HCT116 (cell line): ENCODE measurements at regions not wholly inside any gene's neighbourhood (a gene's known extent, or its start where the extent isn't known, plus 50 kb on each side); places are given as distances from the start of the nearest gene placed in this dataset.

ENCODE experiments used
- ATAC-seq: fragments of 200-7000 bp; cut with Tn5 transposase; 2 replicates; pipeline ENCODE4 v1.9.1; 2020; ENCODE audit warnings: mild to moderate bottlenecking, moderate library complexity
- BruUV-seq: library from RNA; stranded (reverse); fragments of 400-500 nt; replicated peaks from 2 replicates; lab custom pipeline; 2021; lab: Mats Ljungman, UMichigan
- CTCF ChIA-PET: fragments of 300-600 bp; sonication (Branson Sonifier 250); formaldehyde crosslinking; loops from one replicate; lab custom pipeline; 2021; ENCODE audit warnings: antibody characterized with exemption; lab: Charles Lee
- POLR2A ChIA-PET: fragments of 300-600, 350-600 bp; sonication (Branson Sonifier 250); formaldehyde crosslinking; loops from one replicate; lab custom pipeline; 2021; ENCODE audit warnings: antibody characterized with exemption; lab: Charles Lee
- RAD21 ChIA-PET, 2 experiments: fragments of 300-600 bp; sonication (Branson Sonifier 250); formaldehyde crosslinking; loops; one replicate each; lab custom pipeline; 2023; ENCODE audit warnings: low total read pairs in 2 of 2; ENCODE audit not compliant: uncharacterized antibody in 2 of 2, unreplicated experiment in 2 of 2, low non-redundant PET in 1 of 2; lab: Charles Lee
- DNase-seq: peaks from one replicate; pipeline ENCODE4 v3.0.0-alpha.2; 2010; ENCODE audit warnings: low read depth, low spot score
- H2AFZ ChIP-seq: fragments of 200-600 bp; shearing (Covaris generic), sonication (generic); 2 replicates; pipeline ENCODE4 v1.6.1; 2017; ENCODE audit warnings: low read depth, mixed run types, mixed read lengths, antibody characterized with exemption, low read length; ENCODE audit not compliant: poor library complexity, severe bottlenecking
- H3K27ac ChIP-seq: 2 replicates; pipeline ENCODE4 v1.5.1; 2012; ENCODE audit warnings: low read depth, low read length
- H3K27me3 ChIP-seq: fragments of 200-600 bp; sonication (generic); 2 replicates; pipeline ENCODE4 v1.6.1; 2016; ENCODE audit warnings: mixed run types, low read length, mixed read lengths; ENCODE audit not compliant: insufficient read depth
- H3K36me3 ChIP-seq, 2 experiments: fragments of 200-500 bp in 1 of 2; fragments of 200-600 bp in 1 of 2; sonication (Bioruptor generic) in 1 of 2; sonication (generic) in 1 of 2; 2 replicates each; pipeline versions ENCODE4 v1.5.1 to v1.6.1; 2014 to 2016; ENCODE audit warnings: low read length in 2 of 2, inconsistent platforms in 1 of 2, mixed read lengths in 1 of 2, mixed run types in 1 of 2; ENCODE audit not compliant: insufficient read depth in 2 of 2, control insufficient read depth in 1 of 2
- H3K4me1 ChIP-seq, 2 experiments: fragments of 200-600 bp in 1 of 2; sonication (generic) in 1 of 2; 2 replicates each; pipeline versions ENCODE4 v1.5.1 to v1.6.1; 2012 to 2017; ENCODE audit warnings: low read length in 2 of 2, inconsistent platforms in 1 of 2, mild to moderate bottlenecking in 1 of 2, mixed read lengths in 1 of 2, mixed run types in 1 of 2, moderate library complexity in 1 of 2; ENCODE audit not compliant: insufficient read depth in 2 of 2, control insufficient read depth in 1 of 2
- H3K4me2 ChIP-seq: fragments of 200-600 bp; sonication (generic); 2 replicates; pipeline ENCODE4 v1.6.1; 2017; ENCODE audit warnings: mixed run types, low read length, mixed read lengths
- H3K4me3 ChIP-seq, 2 experiments: fragments of 200-600 bp in 1 of 2; sonication (generic) in 1 of 2; replicated peaks in 1 of 2; 2 replicates each; pipeline ENCODE4 v1.5.1; 2011 to 2016; ENCODE audit warnings: low read length in 2 of 2, control low read depth in 1 of 2, low read depth in 1 of 2, mild to moderate bottlenecking in 1 of 2, mixed read lengths in 1 of 2, mixed run types in 1 of 2
- H3K79me2 ChIP-seq: fragments of 200-600 bp; sonication (generic); 2 replicates; pipeline ENCODE4 v1.6.1; 2017; ENCODE audit warnings: mild to moderate bottlenecking, mixed run types, low read length, moderate library complexity, mixed read lengths; ENCODE audit not compliant: insufficient read depth
- H3K9ac ChIP-seq: fragments of 200-600 bp; sonication (generic); 2 replicates; pipeline ENCODE4 v1.6.1; 2016; ENCODE audit warnings: low read length, mixed read lengths
- H3K9me2 ChIP-seq: fragments of 200-600 bp; sonication (generic), shearing (Covaris generic); 2 replicates; pipeline ENCODE4 v1.6.1; 2017; ENCODE audit warnings: mixed run types, mild to moderate bottlenecking, moderate library complexity; ENCODE audit not compliant: insufficient read depth
- H3K9me3 ChIP-seq, 2 experiments: fragments of 200-500 bp in 1 of 2; fragments of 200-600 bp in 1 of 2; sonication (Bioruptor generic) in 1 of 2; sonication (generic) in 1 of 2; 2 replicates each; pipeline ENCODE4 v1.6.1; 2014 to 2017; ENCODE audit warnings: low read length in 2 of 2, mixed read lengths in 2 of 2, inconsistent platforms in 1 of 2, low read depth in 1 of 2, mild to moderate bottlenecking in 1 of 2, mixed run types in 1 of 2, moderate library complexity in 1 of 2; ENCODE audit not compliant: control insufficient read depth in 1 of 2, insufficient read depth in 1 of 2
- H4K20me1 ChIP-seq: fragments of 200-600 bp; sonication (generic), shearing (Covaris generic); 2 replicates; pipeline ENCODE4 v1.6.1; 2017; ENCODE audit warnings: mixed run types, mild to moderate bottlenecking, moderate library complexity; ENCODE audit not compliant: insufficient read depth
- ELF1 ChIP-seq: IDR thresholded peaks from 2 replicates; pipeline ENCODE4 v1.6.1; 2012; ENCODE audit warnings: low read depth, borderline replicate concordance
- EZH2 ChIP-seq: fragments of 200-600 bp; sonication (generic); IDR thresholded peaks from 2 replicates; pipeline ENCODE4 v1.6.1; 2017; ENCODE audit warnings: antibody characterized with exemption, mixed run types
- EZH2phosphoT487 ChIP-seq: fragments of 200-600 bp; IDR thresholded peaks from 2 replicates; pipeline ENCODE4 v1.6.1; 2018; ENCODE audit warnings: antibody characterized with exemption, borderline replicate concordance
- JUND ChIP-seq: IDR thresholded peaks from 2 replicates; pipeline ENCODE4 v1.6.1; 2012
- POLR2AphosphoS5 ChIP-seq: IDR thresholded peaks from 2 replicates; pipeline ENCODE4 v1.6.1; 2011; ENCODE audit warnings: mild to moderate bottlenecking, low read depth, low read length, moderate library complexity
- RAD21 ChIP-seq: IDR thresholded peaks from 2 replicates; pipeline ENCODE4 v1.6.1; 2012; ENCODE audit warnings: low read depth, mild to moderate bottlenecking
- SIN3A ChIP-seq: IDR thresholded peaks from 2 replicates; pipeline ENCODE4 v1.6.1; 2012; ENCODE audit warnings: low read depth
- SRF ChIP-seq: IDR thresholded peaks from 2 replicates; pipeline ENCODE4 v1.6.1; 2012; ENCODE audit warnings: low read depth
- TCF7L2 ChIP-seq: IDR thresholded peaks from 2 replicates; pipeline ENCODE4 v1.7.0; 2011; ENCODE audit warnings: borderline replicate concordance, inconsistent platforms; ENCODE audit not compliant: insufficient read depth, insufficient read length; ENCODE audit errors: extremely low read depth
- YY1 ChIP-seq: IDR thresholded peaks from 2 replicates; pipeline ENCODE4 v1.6.1; 2011; ENCODE audit warnings: low read length, low read depth, moderate library complexity, mild to moderate bottlenecking; ENCODE audit not compliant: insufficient replicate concordance; ENCODE audit errors: extremely low read depth
- ZFX ChIP-seq: fragments of 450-650 bp; IDR thresholded peaks from 2 replicates; pipeline ENCODE4 v1.6.1; 2017
- ZNF274 ChIP-seq: fragments of 200-500 bp; sonication (Bioruptor generic); IDR thresholded peaks from 2 replicates; pipeline ENCODE4 v1.6.1; 2014; ENCODE audit warnings: mild to moderate bottlenecking, low read depth, low read length, inconsistent platforms
- intact Hi-C: fragments of 100-400 bp; cut with micrococcal nuclease; formaldehyde crosslinking; loops from 2 replicates; pipeline ENCODE4 v1.10.0; 2022
- TF ChIP-seq, protein P1 (sequence below): IDR thresholded peaks from 2 replicates; pipeline ENCODE4 v1.6.1; 2012; ENCODE audit warnings: low read depth
- TF ChIP-seq, protein P2 (sequence below): IDR thresholded peaks from 2 replicates; pipeline ENCODE4 v1.6.1; 2012

DNA sequence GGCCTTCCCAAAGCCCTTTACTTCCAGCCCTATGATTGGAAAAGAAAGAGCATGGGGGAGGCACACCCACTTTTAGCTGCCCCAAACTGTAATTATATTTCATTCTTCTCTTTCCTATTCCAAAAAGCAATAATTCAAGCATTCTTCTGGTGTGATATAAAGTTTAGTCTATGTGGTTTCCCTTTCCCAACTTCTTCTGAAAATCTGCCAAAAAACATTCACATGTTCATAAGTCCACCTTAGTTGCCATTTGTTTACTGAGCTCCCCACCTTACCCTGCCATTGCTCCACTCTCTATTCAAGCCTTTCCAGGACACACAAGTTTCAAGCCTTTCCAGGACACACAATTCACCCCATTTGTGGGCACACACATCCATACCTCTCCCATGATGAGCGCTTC is 111.6 kb upstream of the BMAL1 start:
- POLR2A ChIA-PET: no interaction called here
- peaks cover 14 to 24% of the 10 kb centered on the region in 2 experiments for H3K4me1 ChIP-seq

More for the DNA sequence above, 111.6 kb upstream of the BMAL1 start:
- DNase-seq (no peak), ATAC-seq (no peak)
- ChIA-PET RAD21 (no interaction called here), CTCF (interaction anchor here (0.7 kb wide), 1 partner anchor 202 kb away, joined by 3 read pairs; no protein-coding TSS in a partner anchor)
- intact Hi-C loops: no loop called here
- Histone ChIP-seq H2AFZ (no peak overlapping the region), H3K4me3 (no peak overlapping the region), H3K27me3 (no peaks in the 10 kb centered on the region), H3K9me2 (no peaks in the 10 kb centered on the region), H3K4me2 (no peak overlapping the region), H3K9me3 (no peaks in the 10 kb centered on the region), H3K9ac (no peak overlapping the region), H3K79me2 (no peaks in the 10 kb centered on the region), H3K27ac (no peak overlapping the region), H4K20me1 (no peaks in the 10 kb centered on the region), H3K36me3 (no peaks in the 10 kb centered on the region)
- no TSS peak for BruUV-seq
- TF ChIP-seq ZNF274 (no peak), ELF1 (no peak), RAD21 (no peak), EZH2phosphoT487 (no peak), TCF7L2 (no peak), POLR2AphosphoS5 (no peak), ZFX (no peak), SIN3A (no peak), JUND (no peak), SRF (no peak), YY1 (no peak), EZH2 (no peak)
- TF ChIP-seq, protein P1, sequence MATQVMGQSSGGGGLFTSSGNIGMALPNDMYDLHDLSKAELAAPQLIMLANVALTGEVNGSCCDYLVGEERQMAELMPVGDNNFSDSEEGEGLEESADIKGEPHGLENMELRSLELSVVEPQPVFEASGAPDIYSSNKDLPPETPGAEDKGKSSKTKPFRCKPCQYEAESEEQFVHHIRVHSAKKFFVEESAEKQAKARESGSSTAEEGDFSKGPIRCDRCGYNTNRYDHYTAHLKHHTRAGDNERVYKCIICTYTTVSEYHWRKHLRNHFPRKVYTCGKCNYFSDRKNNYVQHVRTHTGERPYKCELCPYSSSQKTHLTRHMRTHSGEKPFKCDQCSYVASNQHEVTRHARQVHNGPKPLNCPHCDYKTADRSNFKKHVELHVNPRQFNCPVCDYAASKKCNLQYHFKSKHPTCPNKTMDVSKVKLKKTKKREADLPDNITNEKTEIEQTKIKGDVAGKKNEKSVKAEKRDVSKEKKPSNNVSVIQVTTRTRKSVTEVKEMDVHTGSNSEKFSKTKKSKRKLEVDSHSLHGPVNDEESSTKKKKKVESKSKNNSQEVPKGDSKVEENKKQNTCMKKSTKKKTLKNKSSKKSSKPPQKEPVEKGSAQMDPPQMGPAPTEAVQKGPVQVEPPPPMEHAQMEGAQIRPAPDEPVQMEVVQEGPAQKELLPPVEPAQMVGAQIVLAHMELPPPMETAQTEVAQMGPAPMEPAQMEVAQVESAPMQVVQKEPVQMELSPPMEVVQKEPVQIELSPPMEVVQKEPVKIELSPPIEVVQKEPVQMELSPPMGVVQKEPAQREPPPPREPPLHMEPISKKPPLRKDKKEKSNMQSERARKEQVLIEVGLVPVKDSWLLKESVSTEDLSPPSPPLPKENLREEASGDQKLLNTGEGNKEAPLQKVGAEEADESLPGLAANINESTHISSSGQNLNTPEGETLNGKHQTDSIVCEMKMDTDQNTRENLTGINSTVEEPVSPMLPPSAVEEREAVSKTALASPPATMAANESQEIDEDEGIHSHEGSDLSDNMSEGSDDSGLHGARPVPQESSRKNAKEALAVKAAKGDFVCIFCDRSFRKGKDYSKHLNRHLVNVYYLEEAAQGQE: no peak
- TF ChIP-seq, protein P2, sequence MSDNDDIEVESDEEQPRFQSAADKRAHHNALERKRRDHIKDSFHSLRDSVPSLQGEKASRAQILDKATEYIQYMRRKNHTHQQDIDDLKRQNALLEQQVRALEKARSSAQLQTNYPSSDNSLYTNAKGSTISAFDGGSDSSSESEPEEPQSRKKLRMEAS: no peak
